ENCODE measurements at regions not wholly inside any gene's neighbourhood (a gene's known extent, or its start where the extent isn't known, plus 50 kb on each side); places are given as distances from the start of the nearest gene placed in this dataset.

DNA sequence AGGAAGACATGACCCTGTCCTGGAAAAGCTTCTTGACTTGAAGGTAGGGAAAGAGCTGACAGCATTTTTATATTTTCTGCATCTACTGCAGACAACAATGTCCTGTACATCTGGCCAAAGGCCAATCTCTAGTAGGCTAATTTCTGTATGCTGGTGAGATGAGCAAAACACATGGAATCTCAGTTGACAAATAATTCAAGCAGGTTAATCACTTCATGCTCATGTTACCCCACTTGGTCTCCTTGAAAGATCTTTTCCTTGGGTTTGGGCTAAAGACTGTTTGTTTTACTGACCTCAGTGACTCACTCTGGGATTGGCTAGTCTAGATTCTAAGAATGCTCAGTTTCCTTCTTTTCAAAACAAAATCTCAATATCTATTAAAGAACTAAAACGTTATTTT lies 298.8 kb downstream of the LMO7 start:
- TF ChIP-seq TCF12 (IDR thresholded peaks at IDR 0.05) (no peak), EP300 (IDR thresholded peaks at IDR 0.05; ENCODE audit: borderline replicate concordance in 1 of 2, low read depth in 1 of 2, low read length in 1 of 2) (no peak), RAD21 (IDR thresholded peaks at IDR 0.05; ENCODE audit: low read length) (no peak)
